Thoracic aorta (tissue), 2 donors: ENCODE measurements at regions not wholly inside any gene's neighbourhood (a gene's known extent, or its start where the extent isn't known, plus 50 kb on each side); places are given as distances from the start of the nearest gene placed in this dataset.

Experiments used
- ATAC-seq: fragments of 150-250 bp; one replicate; pipeline ENCODE4 v1.8.0; 2017; ENCODE audit warnings: low read depth; ENCODE audit not compliant: insufficient number of reproducible peaks, low FRiP score
- DNase-seq: peaks from one replicate; pipeline ENCODE4 v3.0.0-alpha.2; 2020; ENCODE audit warnings: low spot score
- H3K27ac ChIP-seq, 2 donors: fragments of 200-600 bp; sonication (generic); 1 replicate in 1 of 2; 2 replicates in 1 of 2; pipeline ENCODE4 v1.5.1; 2016; ENCODE audit warnings: mild to moderate bottlenecking in 2 of 2, moderate library complexity in 2 of 2
- H3K27me3 ChIP-seq: fragments of 200-600 bp; sonication (generic); replicated peaks from 2 replicates; pipeline ENCODE4 v1.6.0; 2016; ENCODE audit warnings: mild to moderate bottlenecking; ENCODE audit not compliant: insufficient read depth
- H3K36me3 ChIP-seq: fragments of 200-600 bp; sonication (generic); one replicate; pipeline ENCODE4 v1.5.1; 2016
- H3K4me1 ChIP-seq, 2 donors: fragments of 200-600 bp; sonication (generic); 1 replicate in 1 of 2; 2 replicates in 1 of 2; pipeline versions ENCODE4 v1.5.1 to v1.6.0; 2016; ENCODE audit warnings: low read depth in 2 of 2, mild to moderate bottlenecking in 1 of 2; ENCODE audit not compliant: control insufficient read depth in 1 of 2
- H3K4me3 ChIP-seq: fragments of 200-600 bp; sonication (generic); 2 replicates; pipeline ENCODE4 v1.5.1; 2016; ENCODE audit warnings: mild to moderate bottlenecking
- H3K9me3 ChIP-seq: fragments of 200-600 bp; sonication (generic); 2 replicates; pipeline ENCODE4 v1.5.1; 2016
- CTCF ChIP-seq: fragments of 200-600 bp; sonication (generic); IDR thresholded peaks from one replicate; pipeline ENCODE4 v1.5.1; 2019; ENCODE audit warnings: antibody characterized with exemption

GRCh38 chr20:52645822-52646221, 326.3 kb upstream of the TSHZ2 start:
- no peak for DNase-seq
- no peaks in the 10 kb centered on the region for H3K27me3 ChIP-seq
- H3K9me3 ChIP-seq, result no peaks in the 10 kb centered on the region
- TF ChIP-seq CTCF, result no peak
- H3K4me3 ChIP-seq, result no peak overlapping the region
- H3K4me1 ChIP-seq, result no peaks in the 10 kb centered on the region
- no peaks in the 10 kb centered on the region for H3K36me3 ChIP-seq
- H3K27ac ChIP-seq, result no peak overlapping the region
- ATAC-seq, result no peak

- no peaks in the 10 kb centered on the region for H3K36me3 ChIP-seq
- DNase-seq (no peak), ATAC-seq (no peak)
Observed at GRCh38 chr20:52643034-52643433, 329.1 kb upstream of the TSHZ2 start.

GRCh38 chr20:52637201-52637600, 335.0 kb upstream of the TSHZ2 start:
- no peaks in the 10 kb centered on the region for H3K36me3 ChIP-seq
- no peaks in the 10 kb centered on the region for H3K27me3 ChIP-seq
- H3K27ac ChIP-seq, result no peak overlapping the region
- ATAC-seq, result no peak
- H3K9me3 ChIP-seq, result no peaks in the 10 kb centered on the region
- no peak for DNase-seq
- no peak overlapping the region for H3K4me3 ChIP-seq
- TF ChIP-seq CTCF, result no peak
- H3K4me1 ChIP-seq, result no peaks in the 10 kb centered on the region

More at GRCh38 chr20:52643034-52643433, 329.1 kb upstream of the TSHZ2 start:
- no peak overlapping the region for H3K27ac ChIP-seq
- H3K27me3 ChIP-seq, result no peaks in the 10 kb centered on the region
- H3K9me3 ChIP-seq, result no peaks in the 10 kb centered on the region
- no peaks in the 10 kb centered on the region for H3K4me1 ChIP-seq
- no peak overlapping the region for H3K4me3 ChIP-seq
- TF ChIP-seq CTCF, result no peak

DNA sequence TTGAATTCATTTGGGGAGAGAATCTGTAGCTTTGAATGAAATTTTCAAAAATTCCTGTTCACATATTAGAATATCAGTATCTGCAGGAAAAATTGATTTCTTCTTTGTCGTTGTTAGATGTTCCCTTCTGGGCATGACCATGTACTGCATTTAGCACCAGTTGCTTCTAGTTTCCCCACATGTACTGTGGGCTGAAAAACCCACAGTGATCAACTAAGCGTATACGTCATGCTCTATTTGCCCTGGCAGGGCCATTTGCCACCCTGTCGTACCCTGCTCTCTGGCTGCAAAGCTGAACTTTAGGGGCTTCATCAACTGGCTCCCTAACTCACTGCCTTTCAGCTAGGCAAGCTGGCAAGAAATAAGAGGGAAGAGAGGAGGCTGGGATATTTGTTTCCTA, 340.7 kb upstream of the TSHZ2 start:
- H3K4me1 ChIP-seq, result no peaks in the 10 kb centered on the region
- ATAC-seq, result no peak
- H3K27ac ChIP-seq, result no peak overlapping the region
- H3K36me3 ChIP-seq, result no peaks in the 10 kb centered on the region
- H3K27me3 ChIP-seq, result no peaks in the 10 kb centered on the region
- TF ChIP-seq CTCF, result no peak
- H3K9me3 ChIP-seq, result no peaks in the 10 kb centered on the region
- no peak for DNase-seq
- H3K4me3 ChIP-seq, result no peak overlapping the region

DNA sequence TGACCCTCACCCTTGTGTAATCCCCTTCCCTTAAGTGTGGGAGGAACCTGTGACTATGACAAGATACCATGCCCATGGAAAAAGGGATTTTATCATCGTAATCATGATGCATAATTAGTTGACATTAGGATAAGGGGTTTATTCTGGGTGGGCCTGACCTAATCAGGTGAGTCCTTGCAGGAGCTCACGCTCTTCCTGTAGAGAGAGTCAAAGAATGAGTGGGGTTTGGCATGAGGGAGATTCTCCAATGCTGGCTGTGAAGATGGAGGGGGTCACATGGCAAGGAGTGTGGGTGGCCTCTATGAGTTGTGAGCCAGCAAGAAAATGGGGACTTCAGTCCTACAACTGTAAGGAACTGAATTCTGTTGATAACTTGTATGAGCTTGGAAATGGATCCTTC, 342.0 kb upstream of the TSHZ2 start:
- no peak for TF ChIP-seq CTCF
- Histone ChIP-seq H3K4me3 (no peak overlapping the region), H3K4me1 (no peaks in the 10 kb centered on the region), H3K9me3 (no peaks in the 10 kb centered on the region), H3K27ac (no peak overlapping the region), H3K36me3 (no peaks in the 10 kb centered on the region), H3K27me3 (no peaks in the 10 kb centered on the region)
- ATAC-seq (no peak), DNase-seq (no peak)
